CD4-positive, alpha-beta T cell (primary cell): ENCODE measurements at regions not wholly inside any gene's neighbourhood (a gene's known extent, or its start where the extent isn't known, plus 50 kb on each side); places are given as distances from the start of the nearest gene placed in this dataset.

Source experiments
- ATAC-seq: fragments of 200-7000 bp; cut with Tn5 transposase; one replicate; pipeline ENCODE4 v1.10.0; 2022; ENCODE audit warnings: mild to moderate bottlenecking; ENCODE audit not compliant: poor library complexity
- CTCF ChIA-PET: fragments of 350-600 bp; sonication (Branson Sonifier 250); formaldehyde crosslinking; loops from one replicate; lab custom pipeline; 2021; ENCODE audit warnings: antibody characterized with exemption, inconsistent platforms; lab: Charles Lee
- POLR2A ChIA-PET: fragments of 350-600 bp; sonication (Branson Sonifier 250); formaldehyde crosslinking; loops from one replicate; lab custom pipeline; 2021; ENCODE audit warnings: antibody characterized with exemption, inconsistent platforms; lab: Charles Lee
- DNase-seq, 14 experiments: peaks; one replicate each; pipeline ENCODE4 v3.0.0-alpha.2; 2013 to 2020; ENCODE audit warnings: mixed read lengths in 2 of 14
- H3K27ac ChIP-seq, 2 donors: one replicate each; pipeline versions ENCODE4 v1.5.1 to v1.7.0; 2013; ENCODE audit warnings: low read length in 2 of 2, low read depth in 1 of 2, mild to moderate bottlenecking in 1 of 2
- H3K27me3 ChIP-seq, 2 experiments: 1 replicate in 1 of 2; 2 replicates in 1 of 2; pipeline versions ENCODE4 v1.6.1 to v1.7.0; 2013; ENCODE audit warnings: low read length in 2 of 2, control low read depth in 1 of 2, mild to moderate bottlenecking in 1 of 2, moderate library complexity in 1 of 2; ENCODE audit not compliant: insufficient read depth in 2 of 2, control insufficient read depth in 1 of 2
- H3K36me3 ChIP-seq: one replicate; pipeline ENCODE4 v1.6.1; 2013; ENCODE audit warnings: low read length, control low read depth; ENCODE audit not compliant: insufficient read depth
- H3K4me1 ChIP-seq: one replicate; pipeline ENCODE4 v1.6.1; 2013; ENCODE audit warnings: low read length, control low read depth; ENCODE audit not compliant: insufficient read depth
- H3K4me3 ChIP-seq: one replicate; pipeline ENCODE4 v1.5.1; 2013; ENCODE audit warnings: mild to moderate bottlenecking, low read length, moderate library complexity
- H3K9me3 ChIP-seq, 2 experiments: 1 replicate in 1 of 2; 2 replicates in 1 of 2; pipeline versions ENCODE4 v1.6.1 to v1.7.0; 2013; ENCODE audit warnings: low read length in 2 of 2, mild to moderate bottlenecking in 2 of 2, control low read depth in 1 of 2, moderate library complexity in 1 of 2; ENCODE audit not compliant: control insufficient read depth in 1 of 2, insufficient read depth in 1 of 2
- H3K27ac Mint-ChIP-seq: one replicate; pipeline ENCODE4 v1.8.0; 2020; ENCODE audit warnings: mixed read lengths
- H3K27me3 Mint-ChIP-seq: one replicate; pipeline ENCODE4 v1.8.0; 2021; ENCODE audit warnings: mixed read lengths
- H3K36me3 Mint-ChIP-seq: one replicate; pipeline ENCODE4 v1.8.0; 2021; ENCODE audit warnings: low read depth, mixed read lengths
- H3K4me1 Mint-ChIP-seq: one replicate; pipeline ENCODE4 v1.8.0; 2021; ENCODE audit warnings: low read depth, mixed read lengths
- H3K4me3 Mint-ChIP-seq: one replicate; pipeline ENCODE4 v1.8.0; 2020; ENCODE audit warnings: mild to moderate bottlenecking, mixed read lengths
- H3K9me3 Mint-ChIP-seq: one replicate; pipeline ENCODE4 v1.8.0; 2020; ENCODE audit warnings: mixed read lengths
- CTCF ChIP-seq: fragments of 200-600 bp; IDR thresholded peaks from one replicate; pipeline ENCODE4 v1.8.0; 2022; ENCODE audit warnings: antibody characterized with exemption, mild to moderate bottlenecking
- intact Hi-C, 2 experiments: fragments of 100-400 bp; cut with DNase I in 1 of 2; cut with micrococcal nuclease in 1 of 2; formaldehyde crosslinking; loops; one replicate each; pipeline versions ENCODE4 v1.15.1 to v1.9.0; 2023 to 2025; cut with DNase I, micrococcal nuclease

GRCh38 chr2:126543081-126543480 is 112.9 kb upstream of the GYPC start:
- POLR2A ChIA-PET = no interaction called here
- no peak for TF ChIP-seq CTCF

GRCh38 chr2:126558029-126558428 is 97.9 kb upstream of the GYPC start:
- Mint-ChIP-seq H3K9me3 (peaks cover 2% of the 10 kb centered on the region), H3K36me3 (no peaks in the 10 kb centered on the region), H3K27ac (no peak overlapping the region), H3K4me3 (no peak overlapping the region), H3K4me1 (no peaks in the 10 kb centered on the region), H3K27me3 (peaks cover 4% of the 10 kb centered on the region)
- no peak overlapping the region for H3K4me3 ChIP-seq
- no peaks in the 10 kb centered on the region for H3K4me1 ChIP-seq
- CTCF ChIA-PET = no interaction called here
- no peaks in the 10 kb centered on the region for H3K27me3 ChIP-seq
- peaks cover 0 to 3% of the 10 kb centered on the region in 2 experiments for H3K9me3 ChIP-seq
- TF ChIP-seq CTCF = no peak
- intact Hi-C loops = no loop called here
- ATAC-seq (no peak), DNase-seq (no peak)
- POLR2A ChIA-PET = no interaction called here
- H3K36me3 ChIP-seq = no peaks in the 10 kb centered on the region
- no peak overlapping the region for H3K27ac ChIP-seq

More at GRCh38 chr2:126543081-126543480, 112.9 kb upstream of the GYPC start:
- no peak overlapping the region for H3K27ac ChIP-seq
- no peaks in the 10 kb centered on the region for H3K36me3 Mint-ChIP-seq
- CTCF ChIA-PET = no interaction called here
- H3K9me3 ChIP-seq = peaks cover 0 to 16% of the 10 kb centered on the region in 2 experiments
- H3K9me3 Mint-ChIP-seq = peaks cover 2% of the 10 kb centered on the region
- H3K4me1 Mint-ChIP-seq = no peaks in the 10 kb centered on the region
- H3K27me3 ChIP-seq = no peaks in the 10 kb centered on the region
- no peak for DNase-seq
- no peak overlapping the region for H3K27ac Mint-ChIP-seq
- no peaks in the 10 kb centered on the region for H3K36me3 ChIP-seq
- H3K4me3 ChIP-seq = no peak overlapping the region
- intact Hi-C loops = no loop called here
- peaks cover 6% of the 10 kb centered on the region for H3K27me3 Mint-ChIP-seq
- H3K4me3 Mint-ChIP-seq = no peak overlapping the region
- no peaks in the 10 kb centered on the region for H3K4me1 ChIP-seq
- no peak for ATAC-seq

GRCh38 chr2:126568734-126569133 is 87.2 kb upstream of the GYPC start:
- ATAC-seq (no peak), DNase-seq (no peak)
- Histone ChIP-seq H3K27ac (no peak overlapping the region), H3K9me3 (no peaks in the 10 kb centered on the region), H3K4me3 (no peak overlapping the region), H3K4me1 (no peaks in the 10 kb centered on the region), H3K27me3 (no peaks in the 10 kb centered on the region), H3K36me3 (no peaks in the 10 kb centered on the region)
- Mint-ChIP-seq H3K36me3 (no peaks in the 10 kb centered on the region), H3K4me1 (no peaks in the 10 kb centered on the region), H3K4me3 (no peak overlapping the region), H3K27me3 (no peaks in the 10 kb centered on the region), H3K27ac (no peak overlapping the region), H3K9me3 (no peaks in the 10 kb centered on the region)
- CTCF ChIA-PET = no interaction called here
- intact Hi-C loops = no loop called here
- TF ChIP-seq CTCF = no peak
- POLR2A ChIA-PET = no interaction called here
